ENCODE measurements at regions not wholly inside any gene's neighbourhood (a gene's known extent, or its start where the extent isn't known, plus 50 kb on each side); places are given as distances from the start of the nearest gene placed in this dataset.

- no peaks in the 10 kb centered on the region for H3K9me3 ChIP-seq
- no peak for DNase-seq
- intact Hi-C loops (cut with DNase I), result no loop called here
These were observed 94.1 kb upstream of the PRICKLE2 start for GRCh38 chr3:64319391-64319790.

GRCh38 chr3:64318668-64319271 lies 93.5 kb upstream of the PRICKLE2 start:
- Histone ChIP-seq H3K36me3 (no peaks in the 10 kb centered on the region), H3K9me3 (no peaks in the 10 kb centered on the region), H3K27ac (no peak overlapping the region), H3K27me3 (no peaks in the 10 kb centered on the region), H3K4me3 (no peak overlapping the region), H3K4me1 (peaks cover 0 to 6% (median 0%) of the 10 kb centered on the region in 3 donors)
- 75 to 83% methylated on average over 1 of the region's 1 CpG for whole genome bisulfite sequencing, 2 donors
- no peak for DNase-seq
- no peak for TF ChIP-seq CTCF (IDR thresholded peaks at IDR 0.05)
- TF ChIP-seq POLR2A (IDR thresholded peaks at IDR 0.05), result no peak
- intact Hi-C loops (cut with DNase I), result no loop called here

More at GRCh38 chr3:64319391-64319790, 94.1 kb upstream of the PRICKLE2 start:
- no peak for TF ChIP-seq CTCF (IDR thresholded peaks at IDR 0.05)
- no peak for TF ChIP-seq POLR2A (IDR thresholded peaks at IDR 0.05)
- no peak overlapping the region for H3K4me3 ChIP-seq
- H3K27ac ChIP-seq, result no peak overlapping the region
- no peaks in the 10 kb centered on the region for H3K36me3 ChIP-seq
- WGBS, 2 donors, result 86 to 89% methylated on average over 4 of the region's 4 CpGs
- H3K27me3 ChIP-seq, result no peaks in the 10 kb centered on the region
- peaks cover 0 to 6% (median 0%) of the 10 kb centered on the region in 3 donors for H3K4me1 ChIP-seq

- H3K36me3 ChIP-seq, result no peaks in the 10 kb centered on the region
- H3K4me1 ChIP-seq, result peaks cover 0 to 6% (median 0%) of the 10 kb centered on the region in 3 donors
- no peaks in the 10 kb centered on the region for H3K9me3 ChIP-seq
- intact Hi-C loops (cut with DNase I), result no loop called here
- H3K27ac ChIP-seq, result no peak overlapping the region
- no peak overlapping the region for H3K4me3 ChIP-seq
- TF ChIP-seq CTCF (IDR thresholded peaks at IDR 0.05) (no peak), POLR2A (IDR thresholded peaks at IDR 0.05) (no peak)
- WGBS, 2 donors, result 92 to 94% methylated on average over 3 of the region's 3 CpGs
- DNase-seq, result no peak
- no peaks in the 10 kb centered on the region for H3K27me3 ChIP-seq
These were observed 92.7 kb upstream of the PRICKLE2 start for GRCh38 chr3:64318001-64318400.

- Histone ChIP-seq H3K36me3 (no peaks in the 10 kb centered on the region), H3K4me3 (no peak overlapping the region), H3K9me3 (no peaks in the 10 kb centered on the region), H3K27me3 (no peaks in the 10 kb centered on the region), H3K4me1 (peaks cover 0 to 3% (median 0%) of the 10 kb centered on the region in 3 donors), H3K27ac (no peak overlapping the region)
- intact Hi-C loops (cut with DNase I), result no loop called here
- no peak for DNase-seq
- TF ChIP-seq CTCF (IDR thresholded peaks at IDR 0.05), result no peak
- TF ChIP-seq POLR2A (IDR thresholded peaks at IDR 0.05), result no peak
- WGBS, 2 donors, result 58 to 71% methylated on average over 4 of the region's 4 CpGs
These were observed 91.7 kb upstream of the PRICKLE2 start for GRCh38 chr3:64316971-64317370.

- peaks cover 0 to 8% (median 0%) of the 10 kb centered on the region in 3 donors for H3K4me1 ChIP-seq
- no peak overlapping the region for H3K27ac ChIP-seq
- DNase-seq, result no peak
- no peak for TF ChIP-seq POLR2A (IDR thresholded peaks at IDR 0.05)
- TF ChIP-seq CTCF (IDR thresholded peaks at IDR 0.05), result no peak
- no peaks in the 10 kb centered on the region for H3K9me3 ChIP-seq
- H3K27me3 ChIP-seq, result no peaks in the 10 kb centered on the region
- intact Hi-C loops (cut with DNase I), result no loop called here
- WGBS, 2 donors, result 28% methylated on average over 5 of the region's 5 CpGs
- no peak overlapping the region for H3K4me3 ChIP-seq
- H3K36me3 ChIP-seq, result no peaks in the 10 kb centered on the region
These were observed 86.3 kb upstream of the PRICKLE2 start for GRCh38 chr3:64311424-64312061.
